ENCODE measurements at regions not wholly inside any gene's neighbourhood (a gene's known extent, or its start where the extent isn't known, plus 50 kb on each side); places are given as distances from the start of the nearest gene placed in this dataset.

GRCh38 chr2:196230061-196230854 is 58.9 kb upstream of the STK17B start:
- Histone ChIP-seq H3K4me1 (peaks cover 5% of the 10 kb centered on the region), H3K9ac (no peak overlapping the region), H3K27ac (no peak overlapping the region)

DNA sequence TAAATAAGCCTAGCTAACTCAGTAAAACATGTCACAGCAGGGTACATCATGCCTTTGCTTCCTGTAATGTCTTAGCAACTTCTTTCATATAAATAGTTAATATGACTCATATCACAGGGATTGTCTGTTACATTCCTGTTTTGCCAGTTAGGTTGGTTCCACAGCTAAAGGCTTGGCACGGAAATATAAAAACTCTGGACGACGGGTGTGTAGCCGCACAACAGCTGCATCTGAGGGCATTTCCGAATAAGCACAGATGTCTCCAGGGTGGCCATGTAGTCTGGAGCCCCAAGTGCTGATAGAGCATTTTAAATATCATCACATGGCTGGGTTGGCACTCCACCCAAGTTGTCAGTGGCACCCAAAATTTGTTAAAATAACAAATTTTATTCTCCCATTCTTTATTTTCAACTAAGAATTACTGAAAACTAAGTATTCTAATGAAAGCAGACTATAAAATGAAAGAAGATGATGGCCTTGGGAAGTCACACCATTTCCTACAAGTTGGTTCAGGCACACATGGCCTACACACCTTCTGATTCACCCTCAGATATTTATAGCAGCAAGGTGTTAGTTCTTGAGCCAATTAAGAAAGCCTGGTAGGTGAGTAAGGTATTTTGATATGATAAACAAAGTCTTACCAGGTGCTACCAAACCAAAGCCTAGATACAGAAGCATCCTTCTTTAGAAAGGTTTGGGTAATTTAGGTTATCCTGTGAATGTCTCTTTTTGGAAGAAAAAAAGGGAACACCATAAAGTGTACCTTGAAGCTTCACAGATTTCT is 61.8 kb upstream of the STK17B start:
- no peak overlapping the region for H3K9ac ChIP-seq
- peak overlapping the region; percentile 33 for H3K27ac ChIP-seq

More at GRCh38 chr2:196230061-196230854, 58.9 kb upstream of the STK17B start:
- no peak overlapping the region for H3K4me2 ChIP-seq (ENCODE audit: low read length)
- H3K36me3 ChIP-seq (ENCODE audit: control insufficient read depth, insufficient read depth, low read length) = no peaks in the 10 kb centered on the region
- H3K4me3 ChIP-seq (ENCODE audit: low read depth, low read length) = no peak overlapping the region
- H3K79me2 ChIP-seq = no peaks in the 10 kb centered on the region
- TF ChIP-seq, protein P1, sequence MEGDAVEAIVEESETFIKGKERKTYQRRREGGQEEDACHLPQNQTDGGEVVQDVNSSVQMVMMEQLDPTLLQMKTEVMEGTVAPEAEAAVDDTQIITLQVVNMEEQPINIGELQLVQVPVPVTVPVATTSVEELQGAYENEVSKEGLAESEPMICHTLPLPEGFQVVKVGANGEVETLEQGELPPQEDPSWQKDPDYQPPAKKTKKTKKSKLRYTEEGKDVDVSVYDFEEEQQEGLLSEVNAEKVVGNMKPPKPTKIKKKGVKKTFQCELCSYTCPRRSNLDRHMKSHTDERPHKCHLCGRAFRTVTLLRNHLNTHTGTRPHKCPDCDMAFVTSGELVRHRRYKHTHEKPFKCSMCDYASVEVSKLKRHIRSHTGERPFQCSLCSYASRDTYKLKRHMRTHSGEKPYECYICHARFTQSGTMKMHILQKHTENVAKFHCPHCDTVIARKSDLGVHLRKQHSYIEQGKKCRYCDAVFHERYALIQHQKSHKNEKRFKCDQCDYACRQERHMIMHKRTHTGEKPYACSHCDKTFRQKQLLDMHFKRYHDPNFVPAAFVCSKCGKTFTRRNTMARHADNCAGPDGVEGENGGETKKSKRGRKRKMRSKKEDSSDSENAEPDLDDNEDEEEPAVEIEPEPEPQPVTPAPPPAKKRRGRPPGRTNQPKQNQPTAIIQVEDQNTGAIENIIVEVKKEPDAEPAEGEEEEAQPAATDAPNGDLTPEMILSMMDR (IDR thresholded peaks at IDR 0.05) = no peak
- H3K9me3 ChIP-seq (ENCODE audit: control insufficient read depth, low read length) = no peaks in the 10 kb centered on the region
- no peaks in the 10 kb centered on the region for H3K27me3 ChIP-seq (ENCODE audit: control insufficient read depth, insufficient read depth, low read length)
- H2AFZ ChIP-seq = no peak overlapping the region

GRCh38 chr2:196233805-196234475 is 62.6 kb upstream of the STK17B start:
- H3K79me2 ChIP-seq = no peaks in the 10 kb centered on the region
- H3K9me3 ChIP-seq (ENCODE audit: control insufficient read depth, low read length) = no peaks in the 10 kb centered on the region
- H3K9ac ChIP-seq = no peak overlapping the region
- H3K4me3 ChIP-seq (ENCODE audit: low read depth, low read length) = no peak overlapping the region
- no peaks in the 10 kb centered on the region for H3K27me3 ChIP-seq (ENCODE audit: control insufficient read depth, insufficient read depth, low read length)
- peak overlapping the region; percentile 47 for H2AFZ ChIP-seq
- H3K4me1 ChIP-seq = peaks cover 5% of the 10 kb centered on the region
- no peak overlapping the region for H3K4me2 ChIP-seq (ENCODE audit: low read length)
- H3K36me3 ChIP-seq (ENCODE audit: control insufficient read depth, insufficient read depth, low read length) = no peaks in the 10 kb centered on the region
- H3K27ac ChIP-seq = peak overlapping the region; percentile 33
- TF ChIP-seq, protein P1 (IDR thresholded peaks at IDR 0.05) = no peak

More for the DNA sequence above, 61.8 kb upstream of the STK17B start:
- Histone ChIP-seq H3K4me3 (ENCODE audit: low read depth, low read length) (no peak overlapping the region), H3K4me2 (ENCODE audit: low read length) (no peak overlapping the region), H3K4me1 (peaks cover 5% of the 10 kb centered on the region), H3K27me3 (ENCODE audit: control insufficient read depth, insufficient read depth, low read length) (no peaks in the 10 kb centered on the region), H3K36me3 (ENCODE audit: control insufficient read depth, insufficient read depth, low read length) (no peaks in the 10 kb centered on the region), H2AFZ (peak overlapping the region; percentile 47), H3K9me3 (ENCODE audit: control insufficient read depth, low read length) (no peaks in the 10 kb centered on the region), H3K79me2 (no peaks in the 10 kb centered on the region)
- TF ChIP-seq, protein P1 (IDR thresholded peaks at IDR 0.05) = no peak

DNA sequence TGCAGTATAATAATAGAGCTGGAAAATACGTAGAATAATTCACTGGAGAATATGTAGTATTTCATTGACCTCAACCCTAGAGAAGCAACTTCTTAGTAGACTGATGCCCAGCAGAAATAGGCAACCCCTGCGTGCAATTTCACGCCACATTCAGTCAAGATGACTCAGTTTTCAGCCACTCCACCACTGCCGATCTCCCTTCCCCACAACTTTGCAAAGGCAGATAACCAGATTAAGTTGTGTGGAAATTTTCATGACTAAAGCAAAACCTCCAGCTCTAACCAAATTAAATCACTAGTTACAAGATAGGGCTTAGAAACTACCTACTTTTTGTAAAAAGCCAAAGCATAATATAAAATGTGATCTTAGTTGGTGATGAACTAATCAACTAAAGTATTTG is 63.3 kb upstream of the STK17B start:
- H3K36me3 ChIP-seq (ENCODE audit: control insufficient read depth, insufficient read depth, low read length) = no peaks in the 10 kb centered on the region
- no peaks in the 10 kb centered on the region for H3K79me2 ChIP-seq
- no peak overlapping the region for H2AFZ ChIP-seq
- TF ChIP-seq, protein P1 (IDR thresholded peaks at IDR 0.05) = no peak
- H3K9me3 ChIP-seq (ENCODE audit: control insufficient read depth, low read length) = no peaks in the 10 kb centered on the region
- H3K27me3 ChIP-seq (ENCODE audit: control insufficient read depth, insufficient read depth, low read length) = no peaks in the 10 kb centered on the region
- no peak overlapping the region for H3K27ac ChIP-seq
- no peak overlapping the region for H3K9ac ChIP-seq
- no peak overlapping the region for H3K4me3 ChIP-seq (ENCODE audit: low read depth, low read length)
- H3K4me2 ChIP-seq (ENCODE audit: low read length) = no peak overlapping the region
- peaks cover 5% of the 10 kb centered on the region for H3K4me1 ChIP-seq
